ENCODE measurements at regions not wholly inside any gene's neighbourhood (a gene's known extent, or its start where the extent isn't known, plus 50 kb on each side); places are given as distances from the start of the nearest gene placed in this dataset.

DNA sequence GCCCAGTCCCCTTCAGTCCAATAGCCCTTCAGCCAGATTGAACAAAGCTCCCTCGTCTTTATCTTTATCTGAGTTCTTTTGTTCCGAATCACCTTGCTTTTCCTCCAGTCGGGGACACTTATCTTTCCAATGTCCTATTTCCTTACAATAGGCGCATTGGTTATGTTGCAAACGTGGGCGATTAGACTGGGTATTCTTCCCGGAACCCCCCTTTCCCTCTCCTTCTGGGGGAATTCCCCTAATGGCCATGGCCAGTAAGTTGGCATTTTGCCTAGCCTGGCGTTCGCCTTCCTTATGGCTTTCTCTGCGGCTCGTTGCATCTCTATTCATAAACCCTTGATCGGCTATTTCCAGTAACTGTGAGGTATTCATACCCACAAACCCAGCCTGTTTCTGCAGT lies 82.2 kb upstream of the VEPH1 start:
- Histone ChIP-seq H3K79me2 (ENCODE audit: control insufficient read depth, insufficient read depth, low read length) (no peaks in the 10 kb centered on the region), H3K27ac (ENCODE audit: control insufficient read depth, insufficient read depth, low read length) (no peak overlapping the region), H3K27me3 (ENCODE audit: control insufficient read depth, extremely low read depth, insufficient read depth, low read length) (no peaks in the 10 kb centered on the region), H3K9me3 (ENCODE audit: control insufficient read depth, low read depth, low read length) (no peaks in the 10 kb centered on the region), H3K4me1 (ENCODE audit: control insufficient read depth, extremely low read depth, insufficient read depth, low read length) (no peaks in the 10 kb centered on the region), H3K9ac (ENCODE audit: control insufficient read depth, extremely low read depth, insufficient read depth, low read length) (no peak overlapping the region), H3K36me3 (ENCODE audit: control insufficient read depth in 2 of 2, extremely low read depth in 1 of 2, insufficient read depth in 2 of 2, low read length in 2 of 2) (no peaks in the 10 kb centered on the region), H3K9me1 (ENCODE audit: control insufficient read depth, extremely low read depth, insufficient read depth, low read length) (no peaks in the 10 kb centered on the region), H2AFZ (ENCODE audit: control insufficient read depth, low read length) (no peak overlapping the region), H3K4me2 (ENCODE audit: control insufficient read depth, extremely low read depth, insufficient read depth, low read depth, low read length) (no peak overlapping the region), H3K4me3 (ENCODE audit: control insufficient read depth in 2 of 3, extremely low read depth in 1 of 3, insufficient read depth in 2 of 3, low read depth in 1 of 3, low read length in 3 of 3) (no peak overlapping the region), H4K20me1 (ENCODE audit: control insufficient read depth, extremely low read depth, insufficient read depth, low read length) (no peaks in the 10 kb centered on the region)
- dilution Hi-C loops (cut with MboI; ENCODE audit: extremely low pct_ligation_motif_present, low sequenced_read_pairs) = no loop called here
- FAIRE-seq (no peak), DNase-seq (ENCODE audit: low read depth, low spot score) (no peak)
- TF ChIP-seq, protein P1, sequence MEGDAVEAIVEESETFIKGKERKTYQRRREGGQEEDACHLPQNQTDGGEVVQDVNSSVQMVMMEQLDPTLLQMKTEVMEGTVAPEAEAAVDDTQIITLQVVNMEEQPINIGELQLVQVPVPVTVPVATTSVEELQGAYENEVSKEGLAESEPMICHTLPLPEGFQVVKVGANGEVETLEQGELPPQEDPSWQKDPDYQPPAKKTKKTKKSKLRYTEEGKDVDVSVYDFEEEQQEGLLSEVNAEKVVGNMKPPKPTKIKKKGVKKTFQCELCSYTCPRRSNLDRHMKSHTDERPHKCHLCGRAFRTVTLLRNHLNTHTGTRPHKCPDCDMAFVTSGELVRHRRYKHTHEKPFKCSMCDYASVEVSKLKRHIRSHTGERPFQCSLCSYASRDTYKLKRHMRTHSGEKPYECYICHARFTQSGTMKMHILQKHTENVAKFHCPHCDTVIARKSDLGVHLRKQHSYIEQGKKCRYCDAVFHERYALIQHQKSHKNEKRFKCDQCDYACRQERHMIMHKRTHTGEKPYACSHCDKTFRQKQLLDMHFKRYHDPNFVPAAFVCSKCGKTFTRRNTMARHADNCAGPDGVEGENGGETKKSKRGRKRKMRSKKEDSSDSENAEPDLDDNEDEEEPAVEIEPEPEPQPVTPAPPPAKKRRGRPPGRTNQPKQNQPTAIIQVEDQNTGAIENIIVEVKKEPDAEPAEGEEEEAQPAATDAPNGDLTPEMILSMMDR (optimal IDR thresholded peaks at IDR 0.05 in 1 of 3, IDR thresholded peaks at IDR 0.05 in 1 of 3, conservative IDR thresholded peaks at IDR 0.05 in 1 of 3; ENCODE audit: extremely low read depth in 1 of 3, insufficient read depth in 2 of 3, low read length in 3 of 3) = no peak
- no peak for TF ChIP-seq EZH2 (IDR thresholded peaks at IDR 0.05; ENCODE audit: low read length)

DNA sequence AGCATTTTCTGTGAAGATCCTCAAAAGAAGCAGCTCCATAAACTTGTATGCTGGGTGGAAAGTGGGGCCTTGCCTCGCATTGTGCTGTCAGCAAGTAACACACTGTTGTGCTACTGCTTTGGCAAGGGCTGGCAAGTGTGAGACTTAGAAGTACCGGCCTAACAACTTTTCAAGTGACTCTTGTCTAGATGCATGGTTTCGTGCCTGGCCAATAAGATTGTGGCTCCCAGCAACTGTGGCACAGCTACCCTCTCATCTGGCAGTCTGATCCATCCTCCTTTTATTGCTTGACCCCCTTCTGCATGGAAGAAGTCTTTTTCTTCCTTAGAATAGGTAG lies 79.4 kb upstream of the VEPH1 start:
- Histone ChIP-seq H2AFZ (ENCODE audit: control insufficient read depth, low read length) (no peak overlapping the region), H3K36me3 (ENCODE audit: control insufficient read depth in 2 of 2, extremely low read depth in 1 of 2, insufficient read depth in 2 of 2, low read length in 2 of 2) (no peaks in the 10 kb centered on the region), H3K4me3 (ENCODE audit: control insufficient read depth in 2 of 3, extremely low read depth in 1 of 3, insufficient read depth in 2 of 3, low read depth in 1 of 3, low read length in 3 of 3) (no peak overlapping the region), H3K9ac (ENCODE audit: control insufficient read depth, extremely low read depth, insufficient read depth, low read length) (no peak overlapping the region), H3K4me1 (ENCODE audit: control insufficient read depth, extremely low read depth, insufficient read depth, low read length) (no peaks in the 10 kb centered on the region), H4K20me1 (ENCODE audit: control insufficient read depth, extremely low read depth, insufficient read depth, low read length) (no peaks in the 10 kb centered on the region), H3K79me2 (ENCODE audit: control insufficient read depth, insufficient read depth, low read length) (no peaks in the 10 kb centered on the region), H3K9me1 (ENCODE audit: control insufficient read depth, extremely low read depth, insufficient read depth, low read length) (no peaks in the 10 kb centered on the region), H3K27me3 (ENCODE audit: control insufficient read depth, extremely low read depth, insufficient read depth, low read length) (no peaks in the 10 kb centered on the region), H3K27ac (ENCODE audit: control insufficient read depth, insufficient read depth, low read length) (no peak overlapping the region), H3K4me2 (ENCODE audit: control insufficient read depth, extremely low read depth, insufficient read depth, low read depth, low read length) (no peak overlapping the region), H3K9me3 (ENCODE audit: control insufficient read depth, low read depth, low read length) (no peaks in the 10 kb centered on the region)
- dilution Hi-C loops (cut with MboI; ENCODE audit: extremely low pct_ligation_motif_present, low sequenced_read_pairs) = no loop called here
- DNase-seq (ENCODE audit: low read depth, low spot score) (no peak), FAIRE-seq (no peak)
- TF ChIP-seq, protein P1 (optimal IDR thresholded peaks at IDR 0.05 in 1 of 3, IDR thresholded peaks at IDR 0.05 in 1 of 3, conservative IDR thresholded peaks at IDR 0.05 in 1 of 3; ENCODE audit: extremely low read depth in 1 of 3, insufficient read depth in 2 of 3, low read length in 3 of 3) = no peak
- no peak for TF ChIP-seq EZH2 (IDR thresholded peaks at IDR 0.05; ENCODE audit: low read length)
